ENCODE measurements at regions not wholly inside any gene's neighbourhood (a gene's known extent, or its start where the extent isn't known, plus 50 kb on each side); places are given as distances from the start of the nearest gene placed in this dataset.

DNA sequence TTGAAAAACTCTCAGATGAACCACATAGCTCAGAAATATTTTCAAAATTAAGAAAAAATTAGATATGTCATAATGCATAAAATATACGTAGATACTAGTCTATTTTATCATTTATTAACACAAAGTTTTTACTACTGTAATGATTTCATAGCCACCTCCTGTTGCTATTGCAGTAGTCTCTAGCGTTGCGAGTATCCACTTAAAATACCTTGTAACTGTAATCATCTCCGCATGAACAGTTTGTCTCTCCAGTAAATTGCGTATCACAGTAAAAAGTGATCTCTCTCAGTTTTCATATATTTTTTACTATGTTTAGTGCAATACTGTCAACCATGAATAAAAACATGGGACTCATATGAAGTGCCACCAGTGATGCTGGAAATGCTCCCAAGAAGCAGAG is 417.9 kb upstream of the ZNF462 start:
- no peaks in the 10 kb centered on the region for H3K27me3 ChIP-seq (replicated peaks; ENCODE audit: insufficient read depth)
- no peak for TF ChIP-seq EZH2phosphoT487 (IDR thresholded peaks at IDR 0.05; ENCODE audit: insufficient read depth, low read depth)
- no peak for TF ChIP-seq EZH2 (IDR thresholded peaks at IDR 0.05; ENCODE audit: insufficient read depth, poor library complexity, severe bottlenecking)
- no peaks in the 10 kb centered on the region for H4K20me1 ChIP-seq (ENCODE audit: insufficient read depth)
- H3K79me2 ChIP-seq (ENCODE audit: insufficient read depth), result no peaks in the 10 kb centered on the region
- H3K9ac ChIP-seq, result no peak overlapping the region
- H3K4me3 ChIP-seq, result no peak overlapping the region
- H3K4me1 ChIP-seq (ENCODE audit: insufficient read depth), result no peaks in the 10 kb centered on the region
- no peaks in the 10 kb centered on the region for H3F3A ChIP-seq (ENCODE audit: insufficient read depth)
- peaks cover 4% of the 10 kb centered on the region for H3K9me3 ChIP-seq (ENCODE audit: low read depth)
- in situ Hi-C loops (cut with MboI), result no loop called here
- DNase-seq, result no peak
- H2AFZ ChIP-seq, result no peak overlapping the region
- WGBS, 2 experiments (ENCODE audit: low coverage in 1 of 2, low lambda C conversion rate in 2 of 2, missing lambda C conversion rate in 2 of 2), result 64 to 73% methylated on average over 5 of the region's 5 CpGs
- no peaks in the 10 kb centered on the region for H3K9me2 ChIP-seq (ENCODE audit: insufficient read depth)
- no peak overlapping the region for H3K4me2 ChIP-seq (ENCODE audit: unreplicated experiment)
- no peaks in the 10 kb centered on the region for H3K36me3 ChIP-seq (ENCODE audit: low read depth)
- no peak overlapping the region for H3K27ac ChIP-seq

DNA sequence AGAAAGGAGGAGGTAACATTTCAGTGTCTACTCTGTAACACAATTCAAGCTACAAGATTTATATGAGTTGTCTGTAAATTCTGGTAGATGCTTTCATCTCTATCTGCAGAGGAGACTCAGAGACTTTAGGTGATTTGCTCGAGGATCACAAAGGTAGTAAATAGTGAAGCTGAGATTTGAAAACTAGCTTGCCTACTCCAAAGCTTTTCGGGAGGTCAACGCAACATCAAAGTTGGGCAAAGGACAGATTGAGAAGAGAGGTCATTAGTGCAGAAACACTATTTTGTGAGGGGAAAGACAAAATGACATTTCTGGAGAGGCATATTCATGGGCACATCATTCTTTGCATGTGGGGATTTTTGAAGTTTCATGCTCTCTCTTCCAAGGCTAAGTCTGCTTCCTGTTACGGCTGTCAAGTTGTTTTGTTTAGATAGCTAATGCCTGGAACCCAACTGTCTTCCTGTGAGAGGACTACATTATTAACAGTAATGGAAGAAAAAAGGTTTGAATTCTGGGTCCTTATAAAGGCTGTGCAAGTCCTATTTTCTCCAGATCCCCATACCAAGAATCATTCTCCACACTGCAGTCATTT is 413.5 kb upstream of the ZNF462 start:
- no peaks in the 10 kb centered on the region for H3K9me3 ChIP-seq (ENCODE audit: low read depth)
- no peaks in the 10 kb centered on the region for H3K27me3 ChIP-seq (replicated peaks; ENCODE audit: insufficient read depth)
- no peaks in the 10 kb centered on the region for H3K4me1 ChIP-seq (ENCODE audit: insufficient read depth)
- H3K79me2 ChIP-seq (ENCODE audit: insufficient read depth), result no peaks in the 10 kb centered on the region
- H2AFZ ChIP-seq, result no peak overlapping the region
- DNase-seq, result no peak
- in situ Hi-C loops (cut with MboI), result no loop called here
- H3F3A ChIP-seq (ENCODE audit: insufficient read depth), result no peaks in the 10 kb centered on the region
- whole genome bisulfite sequencing, 2 experiments (ENCODE audit: low coverage in 1 of 2, low lambda C conversion rate in 2 of 2, missing lambda C conversion rate in 2 of 2), result 19 to 25% methylated on average over 4 of the region's 4 CpGs
- H3K9ac ChIP-seq, result no peak overlapping the region
- H3K36me3 ChIP-seq (ENCODE audit: low read depth), result no peaks in the 10 kb centered on the region
- H3K9me2 ChIP-seq (ENCODE audit: insufficient read depth), result no peaks in the 10 kb centered on the region
- H3K4me3 ChIP-seq, result no peak overlapping the region
- no peaks in the 10 kb centered on the region for H4K20me1 ChIP-seq (ENCODE audit: insufficient read depth)
- TF ChIP-seq EZH2phosphoT487 (IDR thresholded peaks at IDR 0.05; ENCODE audit: insufficient read depth, low read depth), result no peak
- TF ChIP-seq EZH2 (IDR thresholded peaks at IDR 0.05; ENCODE audit: insufficient read depth, poor library complexity, severe bottlenecking), result no peak
- no peak overlapping the region for H3K4me2 ChIP-seq (ENCODE audit: unreplicated experiment)
- H3K27ac ChIP-seq, result no peak overlapping the region

DNA sequence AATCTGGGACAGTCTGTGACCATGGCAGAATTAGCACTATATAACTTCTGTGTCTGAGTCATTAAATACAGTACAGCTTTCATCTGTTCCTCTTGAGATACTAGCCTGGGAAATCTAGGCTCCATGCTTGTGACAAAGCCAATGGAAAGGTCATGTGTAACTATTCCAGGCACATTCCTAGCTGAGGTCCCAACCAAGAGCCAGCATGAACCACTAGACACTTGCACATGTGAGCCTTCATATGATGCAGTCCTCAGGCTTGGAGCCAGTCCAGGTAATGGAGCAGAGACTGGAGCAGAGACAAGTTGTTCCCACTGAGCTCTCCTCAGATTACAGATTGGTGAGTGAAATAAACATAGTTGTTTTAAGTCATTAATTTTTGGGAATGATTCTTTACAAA is 412.4 kb upstream of the ZNF462 start:
- Histone ChIP-seq H3K9ac (no peak overlapping the region), H3K27ac (no peak overlapping the region), H3K9me2 (ENCODE audit: insufficient read depth) (no peaks in the 10 kb centered on the region), H3K4me3 (no peak overlapping the region), H3K9me3 (ENCODE audit: low read depth) (no peaks in the 10 kb centered on the region), H3K4me2 (ENCODE audit: unreplicated experiment) (no peak overlapping the region), H2AFZ (no peak overlapping the region), H3F3A (ENCODE audit: insufficient read depth) (no peaks in the 10 kb centered on the region), H3K36me3 (ENCODE audit: low read depth) (no peaks in the 10 kb centered on the region), H3K4me1 (ENCODE audit: insufficient read depth) (no peaks in the 10 kb centered on the region), H4K20me1 (ENCODE audit: insufficient read depth) (no peaks in the 10 kb centered on the region), H3K79me2 (ENCODE audit: insufficient read depth) (no peaks in the 10 kb centered on the region), H3K27me3 (replicated peaks; ENCODE audit: insufficient read depth) (no peaks in the 10 kb centered on the region)
- DNase-seq, result no peak
- TF ChIP-seq EZH2phosphoT487 (IDR thresholded peaks at IDR 0.05; ENCODE audit: insufficient read depth, low read depth) (no peak), EZH2 (IDR thresholded peaks at IDR 0.05; ENCODE audit: insufficient read depth, poor library complexity, severe bottlenecking) (no peak)
- in situ Hi-C loops (cut with MboI), result no loop called here

DNA sequence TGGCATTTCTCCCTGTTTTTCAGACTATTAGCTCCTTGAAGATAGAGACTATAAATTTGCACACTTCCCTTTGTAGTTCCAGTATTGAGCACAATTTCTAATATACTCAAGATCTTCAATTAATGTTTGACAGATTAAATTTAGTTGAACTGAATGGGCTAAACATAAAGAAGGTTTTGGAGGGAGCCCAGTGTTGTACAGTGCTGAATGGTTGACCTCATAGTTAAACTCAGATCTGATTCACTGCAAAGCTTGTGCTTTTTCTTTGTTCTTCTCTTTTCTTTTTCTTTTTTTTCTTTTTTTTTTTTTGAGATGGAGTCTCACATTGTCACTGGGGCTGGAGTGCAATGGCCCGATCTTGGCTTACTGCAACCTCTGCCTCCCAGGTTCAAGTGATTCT is 411.7 kb upstream of the ZNF462 start:
- WGBS, 2 experiments (ENCODE audit: low coverage in 1 of 2, low lambda C conversion rate in 2 of 2, missing lambda C conversion rate in 2 of 2), result 38 to 63% methylated on average over 1 of the region's 1 CpG
- Histone ChIP-seq H2AFZ (no peak overlapping the region), H3K27ac (no peak overlapping the region), H3K27me3 (replicated peaks; ENCODE audit: insufficient read depth) (no peaks in the 10 kb centered on the region), H3K4me2 (ENCODE audit: unreplicated experiment) (no peak overlapping the region), H3K9me3 (ENCODE audit: low read depth) (no peaks in the 10 kb centered on the region), H3K79me2 (ENCODE audit: insufficient read depth) (no peaks in the 10 kb centered on the region), H3K9me2 (ENCODE audit: insufficient read depth) (no peaks in the 10 kb centered on the region), H3K36me3 (ENCODE audit: low read depth) (no peaks in the 10 kb centered on the region), H4K20me1 (ENCODE audit: insufficient read depth) (no peaks in the 10 kb centered on the region), H3K4me3 (no peak overlapping the region), H3K9ac (no peak overlapping the region), H3F3A (ENCODE audit: insufficient read depth) (no peaks in the 10 kb centered on the region), H3K4me1 (ENCODE audit: insufficient read depth) (no peaks in the 10 kb centered on the region)
- TF ChIP-seq EZH2 (IDR thresholded peaks at IDR 0.05; ENCODE audit: insufficient read depth, poor library complexity, severe bottlenecking), result no peak
- TF ChIP-seq EZH2phosphoT487 (IDR thresholded peaks at IDR 0.05; ENCODE audit: insufficient read depth, low read depth), result no peak
- DNase-seq, result no peak
- in situ Hi-C loops (cut with MboI), result no loop called here

DNA sequence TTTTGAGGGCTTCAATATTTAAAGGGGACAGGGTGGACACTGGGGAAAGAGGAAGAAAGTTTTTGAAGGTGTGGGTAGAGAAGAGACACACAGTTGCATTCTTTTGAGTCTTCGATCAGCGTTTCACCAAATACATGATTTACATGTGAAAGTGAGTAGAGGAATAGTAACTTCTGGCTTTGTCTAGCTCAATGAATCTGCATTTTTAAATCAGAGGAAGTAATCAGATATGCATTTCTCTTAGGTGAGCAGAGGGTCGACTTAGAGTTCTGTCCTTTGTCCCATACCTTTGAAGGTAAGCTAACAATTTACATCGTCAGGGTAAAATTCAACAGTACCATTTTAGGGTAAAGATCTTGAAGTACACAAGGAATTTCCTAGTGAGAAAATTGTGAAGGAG is 406.4 kb upstream of the ZNF462 start:
- H3K79me2 ChIP-seq (ENCODE audit: insufficient read depth), result no peaks in the 10 kb centered on the region
- no peaks in the 10 kb centered on the region for H3K27me3 ChIP-seq (replicated peaks; ENCODE audit: insufficient read depth)
- no peaks in the 10 kb centered on the region for H4K20me1 ChIP-seq (ENCODE audit: insufficient read depth)
- H3K4me1 ChIP-seq (ENCODE audit: insufficient read depth), result no peaks in the 10 kb centered on the region
- no peak overlapping the region for H3K4me3 ChIP-seq
- no peak overlapping the region for H3K9ac ChIP-seq
- no peaks in the 10 kb centered on the region for H3F3A ChIP-seq (ENCODE audit: insufficient read depth)
- H3K36me3 ChIP-seq (ENCODE audit: low read depth), result no peaks in the 10 kb centered on the region
- in situ Hi-C loops (cut with MboI), result no loop called here
- no peaks in the 10 kb centered on the region for H3K9me2 ChIP-seq (ENCODE audit: insufficient read depth)
- H3K9me3 ChIP-seq (ENCODE audit: low read depth), result peaks cover 3% of the 10 kb centered on the region
- no peak overlapping the region for H3K4me2 ChIP-seq (ENCODE audit: unreplicated experiment)
- H3K27ac ChIP-seq, result no peak overlapping the region
- no peak for DNase-seq
- 33 to 37% methylated on average over 4 of the region's 4 CpGs for WGBS, 2 experiments (ENCODE audit: low coverage in 1 of 2, low lambda C conversion rate in 2 of 2, missing lambda C conversion rate in 2 of 2)
- H2AFZ ChIP-seq, result no peak overlapping the region
- TF ChIP-seq EZH2 (IDR thresholded peaks at IDR 0.05; ENCODE audit: insufficient read depth, poor library complexity, severe bottlenecking) (no peak), EZH2phosphoT487 (IDR thresholded peaks at IDR 0.05; ENCODE audit: insufficient read depth, low read depth) (no peak)
